ENCODE measurements at regions not wholly inside any gene's neighbourhood (a gene's known extent, or its start where the extent isn't known, plus 50 kb on each side); places are given as distances from the start of the nearest gene placed in this dataset.

GRCh38 chr9:86700629-86701028 is 246.7 kb downstream of the GAS1 start:
- no peak for TF ChIP-seq KAT7 (CRISPR knock-in tag; IDR thresholded peaks at IDR 0.05; ENCODE audit: borderline replicate concordance)
- TF ChIP-seq E2F5 (CRISPR knock-in tag; conservative IDR thresholded peaks at IDR 0.05): no peak
- TF ChIP-seq MAX (IDR thresholded peaks at IDR 0.05): no peak
- TF ChIP-seq TFE3 (CRISPR knock-in tag; IDR thresholded peaks at IDR 0.05): no peak
- no peak for TF ChIP-seq TCF7 (IDR thresholded peaks at IDR 0.05; ENCODE audit: low read depth)
- TF ChIP-seq CEBPZ (IDR thresholded peaks at IDR 0.05; ENCODE audit: low read length): no peak
- no peak for TF ChIP-seq CTCF (CRISPR knock-in tag; IDR thresholded peaks at IDR 0.05)
- no peak for TF ChIP-seq ZNF510 (CRISPR knock-in tag; IDR thresholded peaks at IDR 0.05; ENCODE audit: low read depth)
- TF ChIP-seq TAF1 (CRISPR knock-in tag; IDR thresholded peaks at IDR 0.05): no peak
- TF ChIP-seq BRCA1 (CRISPR knock-in tag; IDR thresholded peaks at IDR 0.05): no peak
- TF ChIP-seq HES4 (CRISPR knock-in tag; IDR thresholded peaks at IDR 0.05; ENCODE audit: borderline replicate concordance): no peak

Data from HepG2 (cell line).